HepG2 (cell line): ENCODE measurements at regions not wholly inside any gene's neighbourhood (a gene's known extent, or its start where the extent isn't known, plus 50 kb on each side); places are given as distances from the start of the nearest gene placed in this dataset.
A peak's percentile ranks its signal among the peaks of the same experiment; 100 is the strongest.

Source experiments
- ATAC-seq: fragments of 200-7000 bp; cut with Tn5 transposase; 3 replicates; pipeline ENCODE4 v1.9.1; 2020; ENCODE audit warnings: mild to moderate bottlenecking, moderate library complexity
- BruUV-seq: library from RNA; stranded (reverse); fragments of 400-500 nt; replicated peaks from 2 replicates; lab custom pipeline; 2021; lab: Mats Ljungman, UMichigan
- CTCF ChIA-PET: fragments of 300-600 bp; formaldehyde crosslinking; extraction: SDS; loops from one replicate; lab custom pipeline; 2021; ENCODE audit warnings: low total read pairs, inconsistent platforms, low intra/inter-chr PET ratio; lab: Yijun Ruan, JAX
- POLR2A ChIA-PET: fragments of 350-600 bp; sonication (Branson Sonifier 250); formaldehyde crosslinking; loops from one replicate; lab custom pipeline; 2020; ENCODE audit warnings: antibody characterized with exemption, inconsistent platforms; lab: Yijun Ruan, JAX
- DNase-seq: peaks from one replicate; pipeline ENCODE4 v3.0.0-alpha.2; 2015; ENCODE audit warnings: low spot score
- FAIRE-seq: peaks from 3 replicates; lab custom pipeline; 2011; peaks lifted over from hg19 to GRCh38; lab: Jason Lieb, UNC
- H2AFZ ChIP-seq: one replicate; pipeline ENCODE4 v1.6.1; 2011; ENCODE audit warnings: low read length, inconsistent platforms
- H3K27ac ChIP-seq: fragments of 300-600 bp; 3 replicates; pipeline ENCODE4 v1.8.0; 2011; ENCODE audit warnings: mixed run types, mild to moderate bottlenecking, mixed read lengths, low read length, inconsistent platforms; ENCODE audit not compliant: insufficient read depth; ENCODE audit errors: extremely low read length
- H3K27me3 ChIP-seq, 2 experiments: fragments of 200-600 bp in 1 of 2; 2 replicates in 1 of 2; 3 replicates in 1 of 2; pipeline versions ENCODE4 v1.6.0 to v1.8.0; 2011; ENCODE audit warnings: low read length in 2 of 2, mild to moderate bottlenecking in 2 of 2, moderate library complexity in 2 of 2, inconsistent platforms in 1 of 2; ENCODE audit not compliant: insufficient read depth in 2 of 2, control insufficient read depth in 1 of 2
- H3K36me3 ChIP-seq, 2 experiments: fragments of 200-600 bp in 1 of 2; replicated peaks in 1 of 2; 2 replicates in 1 of 2; 3 replicates in 1 of 2; pipeline versions ENCODE4 v1.5.1 to v1.8.0; 2011; ENCODE audit warnings: low read length in 2 of 2, inconsistent platforms in 1 of 2; ENCODE audit not compliant: insufficient read depth in 2 of 2, control insufficient read depth in 1 of 2
- H3K4me1 ChIP-seq: 2 replicates; pipeline ENCODE4 v1.5.1; 2012; ENCODE audit warnings: low read length, inconsistent platforms; ENCODE audit not compliant: insufficient read depth
- H3K4me2 ChIP-seq: 2 replicates; pipeline ENCODE4 v1.6.0; 2011; ENCODE audit warnings: low read depth, low read length, inconsistent platforms
- H3K4me3 ChIP-seq, 3 experiments: fragments of 200-600 bp in 1 of 3; sonication (generic), shearing (Covaris generic) in 1 of 3; replicated peaks in 1 of 3; 2 replicates each; pipeline ENCODE4 v1.5.1; 2011 to 2016; ENCODE audit warnings: low read length in 3 of 3, inconsistent platforms in 2 of 3, low read depth in 2 of 3, mild to moderate bottlenecking in 2 of 3, control low read depth in 1 of 3, mixed read lengths in 1 of 3; ENCODE audit not compliant: insufficient read depth in 1 of 3
- H3K79me2 ChIP-seq: one replicate; pipeline ENCODE4 v1.6.1; 2011; ENCODE audit warnings: low read length, inconsistent platforms; ENCODE audit not compliant: insufficient read depth
- H3K9ac ChIP-seq: 2 replicates; pipeline ENCODE4 v1.6.0; 2011; ENCODE audit warnings: mild to moderate bottlenecking, low read depth, low read length, inconsistent platforms; ENCODE audit not compliant: insufficient read depth
- H3K9me3 ChIP-seq: 2 replicates; pipeline ENCODE4 v1.5.1; 2012; ENCODE audit warnings: mild to moderate bottlenecking, low read length
- H4K20me1 ChIP-seq: 2 replicates; pipeline ENCODE4 v1.6.0; 2011; ENCODE audit warnings: inconsistent platforms, mild to moderate bottlenecking, low read length, moderate library complexity; ENCODE audit not compliant: insufficient read depth
- ARNT ChIP-seq: fragments of 450-650 bp; IDR thresholded peaks from 2 replicates; pipeline ENCODE4 v1.6.1; 2017
- EED ChIP-seq: sonication (generic); formaldehyde crosslinking; IDR thresholded peaks from 2 replicates; pipeline ENCODE4 v1.5.0; 2020; ENCODE audit warnings: mild to moderate bottlenecking, missing genetic modification reagents
- GPN1 ChIP-seq: sonication (generic); formaldehyde crosslinking; IDR thresholded peaks from 2 replicates; pipeline ENCODE4 v1.5.1; 2020; ENCODE audit warnings: missing genetic modification reagents, borderline replicate concordance
- HIVEP1 ChIP-seq: sonication (generic); formaldehyde crosslinking; IDR thresholded peaks from 2 replicates; pipeline ENCODE4 v1.4.0; 2020; ENCODE audit warnings: mild to moderate bottlenecking, missing genetic modification reagents
- HNF4G ChIP-seq, 2 experiments: sonication (generic) in 1 of 2; formaldehyde crosslinking in 1 of 2; IDR thresholded peaks; 2 replicates each; pipeline versions ENCODE4 v1.4.0 to v1.6.1; 2011 to 2020; ENCODE audit warnings: borderline replicate concordance in 2 of 2, low read depth in 2 of 2, mild to moderate bottlenecking in 2 of 2, low read length in 1 of 2, missing genetic modification reagents in 1 of 2, moderate library complexity in 1 of 2
- KDM1A ChIP-seq: IDR thresholded peaks from 2 replicates; pipeline ENCODE4 v1.6.1; 2016; ENCODE audit warnings: missing compliant biosample characterization
- MAFF ChIP-seq: IDR thresholded peaks from 2 replicates; pipeline ENCODE4 v1.6.1; 2011; ENCODE audit warnings: low read depth, low read length, improper control_type of control experiment
- MAFK ChIP-seq, 2 experiments: IDR thresholded peaks in 1 of 2; conservative IDR thresholded peaks in 1 of 2; 2 replicates each; pipeline ENCODE4 v1.6.1; 2011; ENCODE audit warnings: improper control_type of control experiment in 2 of 2, low read length in 2 of 2
- MED8 ChIP-seq: sonication (generic); formaldehyde crosslinking; IDR thresholded peaks from 2 replicates; pipeline ENCODE4 v1.8.1; 2023; ENCODE audit warnings: mild to moderate bottlenecking, missing genetic modification reagents; ENCODE audit not compliant: insufficient replicate concordance
- MTF1 ChIP-seq: sonication (generic); formaldehyde crosslinking; IDR thresholded peaks from 2 replicates; pipeline ENCODE4 v1.5.0; 2020; ENCODE audit warnings: missing genetic modification reagents
- MTF2 ChIP-seq: sonication (generic); formaldehyde crosslinking; IDR thresholded peaks from 2 replicates; pipeline ENCODE4 v1.5.0; 2020; ENCODE audit warnings: missing genetic modification reagents, borderline replicate concordance
- NCOR1 ChIP-seq: fragments of 200-600 bp; sonication (generic); IDR thresholded peaks from 2 replicates; pipeline ENCODE4 v1.7.0; 2017; ENCODE audit warnings: antibody characterized with exemption, low read length, borderline replicate concordance
- ZC3H4 ChIP-seq: sonication (generic); formaldehyde crosslinking; IDR thresholded peaks from 2 replicates; pipeline ENCODE4 v1.4.0; 2020; ENCODE audit warnings: missing genetic modification reagents, borderline replicate concordance
- ZNF629 ChIP-seq: sonication (generic); formaldehyde crosslinking; conservative IDR thresholded peaks from 2 replicates; pipeline ENCODE4 v1.5.0; 2020; ENCODE audit warnings: missing genetic modification reagents
- ZNF670 ChIP-seq: sonication (generic); formaldehyde crosslinking; IDR thresholded peaks from 2 replicates; pipeline ENCODE4 v1.8.0; 2022; ENCODE audit warnings: mild to moderate bottlenecking, missing genetic modification reagents, borderline replicate concordance
- ZNF790 ChIP-seq: sonication (generic); formaldehyde crosslinking; IDR thresholded peaks from 2 replicates; pipeline ENCODE4 v1.8.0; 2022; ENCODE audit warnings: missing genetic modification reagents, mild to moderate bottlenecking, borderline replicate concordance
- WGBS: methylation state at CpG from one replicate; pipeline ENCODE4 v1.1.6; 2017; ENCODE audit warnings: low lambda C conversion rate; 5-methylcytosine and 5-hydroxymethylcytosine counted together
- in situ Hi-C: cut with HindIII; loops from 2 replicates; pipeline ENCODE4 v1.10.0; 2017; ENCODE audit warnings: low pct_unique_long_range_greater_than_20kb; ENCODE audit not compliant: extremely low pct_ligation_motif_present
- intact Hi-C: fragments of 100-400 bp; cut with micrococcal nuclease; formaldehyde crosslinking; loops from one replicate; pipeline ENCODE4 v1.10.0; 2022; ENCODE audit not compliant: unreplicated experiment

DNA sequence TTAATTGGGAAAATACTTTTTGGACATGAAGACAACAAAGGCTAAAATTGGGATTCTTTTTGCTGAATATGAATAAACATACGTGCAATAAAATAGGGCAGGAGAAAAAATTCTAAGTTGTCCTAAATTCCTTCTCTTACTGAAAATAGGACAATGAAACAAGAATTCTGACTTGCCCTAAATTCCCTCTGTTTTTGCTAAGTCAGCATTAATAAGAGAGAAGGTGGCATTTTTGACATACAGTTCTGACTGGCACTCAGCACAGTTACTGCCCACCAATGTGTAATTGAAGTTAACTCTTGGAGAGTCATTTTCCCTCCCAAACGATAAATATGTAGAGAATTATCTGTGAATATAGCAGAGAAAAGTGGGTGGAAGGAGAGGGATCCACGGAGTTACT, 1021.1 kb upstream of the CDH8 start:
- no peaks in the 10 kb centered on the region for H3K79me2 ChIP-seq
- no peak for DNase-seq
- no peak overlapping the region for H3K4me3 ChIP-seq
- BruUV-seq, result no TSS peak
- H2AFZ ChIP-seq, result no peak overlapping the region
- ChIA-PET CTCF (no interaction called here), POLR2A (no interaction called here)
- no peak for TF ChIP-seq HIVEP1 (CRISPR knock-in tag)
- TF ChIP-seq KDM1A (CRISPR knock-in tag), result no peak
- no peak for TF ChIP-seq ZNF790 (CRISPR knock-in tag)
- TF ChIP-seq GPN1 (CRISPR knock-in tag), result no peak
- no peak for TF ChIP-seq MED8 (CRISPR knock-in tag)
- no peak for TF ChIP-seq ZNF629 (CRISPR knock-in tag)
- no peak for TF ChIP-seq MTF1 (CRISPR knock-in tag)
- no peak for TF ChIP-seq ZNF670 (CRISPR knock-in tag)
- TF ChIP-seq MTF2, result no peak
- no peak for TF ChIP-seq NCOR1
- peak; percentile 100 for TF ChIP-seq MAFF
- TF ChIP-seq MAFK (conservative IDR thresholded peaks at IDR 0.05 in 1 of 2, IDR thresholded peaks at IDR 0.05 in 1 of 2; ENCODE audit: low read length in 2 of 2), result peak; percentile 99 to 100
- TF ChIP-seq ZC3H4 (CRISPR knock-in tag), result no peak
- TF ChIP-seq HNF4G (IDR thresholded peaks at IDR 0.05; ENCODE audit: borderline replicate concordance, low read depth, low read length), result no peak
- no peak for TF ChIP-seq HNF4G (CRISPR knock-in tag; IDR thresholded peaks at IDR 0.05; ENCODE audit: borderline replicate concordance, low read depth)
- TF ChIP-seq ARNT, result no peak
- TF ChIP-seq EED (CRISPR knock-in tag), result no peak
- in situ Hi-C loops, result no loop called here
- H3K9ac ChIP-seq, result no peak overlapping the region
- WGBS, result 6% methylated on average over 3 of the region's 3 CpGs
- no peaks in the 10 kb centered on the region for H3K36me3 ChIP-seq
- FAIRE-seq, result no peak
- H3K9me3 ChIP-seq, result peaks cover 66% of the 10 kb centered on the region
- H3K27me3 ChIP-seq, result no peaks in the 10 kb centered on the region
- intact Hi-C loops, result no loop called here
- H3K4me1 ChIP-seq, result no peaks in the 10 kb centered on the region
- H3K27ac ChIP-seq, result no peak overlapping the region
- no peaks in the 10 kb centered on the region for H4K20me1 ChIP-seq
- H3K4me2 ChIP-seq, result no peak overlapping the region
- no peak for ATAC-seq
